Breast epithelium (tissue), 4 donors: ENCODE measurements at regions not wholly inside any gene's neighbourhood (a gene's known extent, or its start where the extent isn't known, plus 50 kb on each side); places are given as distances from the start of the nearest gene placed in this dataset.

ENCODE experiments used
- DNase-seq, 2 donors: peaks; one replicate each; pipeline ENCODE4 v3.0.0-alpha.2; 2019; ENCODE audit warnings: low spot score in 2 of 2
- H3K27ac ChIP-seq, 2 donors: fragments of 200-600 bp; sonication (generic) in 1 of 2; one replicate each; pipeline ENCODE4 v1.5.1; 2016 to 2019; ENCODE audit warnings: mild to moderate bottlenecking in 1 of 2
- H3K27me3 ChIP-seq, 2 donors: fragments of 200-600 bp; sonication (generic) in 1 of 2; one replicate each; pipeline versions ENCODE4 v1.5.1 to v1.6.0; 2017 to 2019; ENCODE audit warnings: control low read depth in 1 of 2, mild to moderate bottlenecking in 1 of 2
- H3K36me3 ChIP-seq: fragments of 200-600 bp; one replicate; pipeline ENCODE4 v1.5.1; 2019
- H3K4me1 ChIP-seq, 2 donors: fragments of 200-600 bp; sonication (generic); one replicate each; pipeline ENCODE4 v1.5.1; 2016 to 2019; ENCODE audit warnings: control low read depth in 1 of 2
- H3K4me3 ChIP-seq, 3 donors: fragments of 200-600 bp; sonication (generic); 1 replicate in 2 of 3; 2 replicates in 1 of 3; pipeline ENCODE4 v1.5.1; 2016 to 2019; ENCODE audit warnings: mild to moderate bottlenecking in 3 of 3, moderate library complexity in 2 of 3
- H3K9me3 ChIP-seq, 2 donors: fragments of 200-600 bp; sonication (generic) in 1 of 2; one replicate each; pipeline ENCODE4 v1.5.1; 2016 to 2019; ENCODE audit warnings: control low read depth in 1 of 2
- POLR2A ChIP-seq: fragments of 450-650 bp; IDR thresholded peaks from one replicate; pipeline ENCODE4 v1.6.1; 2016; ENCODE audit warnings: antibody characterized with exemption, mild to moderate bottlenecking, moderate library complexity
- POLR2AphosphoS5 ChIP-seq, 3 donors: sonication (generic); formaldehyde crosslinking; IDR thresholded peaks; one replicate each; pipeline ENCODE4 v1.6.1; 2017; ENCODE audit warnings: antibody characterized with exemption in 3 of 3
- intact Hi-C: fragments of 100-400 bp; cut with DNase I; formaldehyde crosslinking; loops from one replicate; pipeline ENCODE4 v1.15.1; 2023; ENCODE audit warnings: low total_unique reads
- TF ChIP-seq, protein P1 (sequence below), 3 donors: fragments of 450-650 bp; IDR thresholded peaks; one replicate each; pipeline ENCODE4 v1.5.1; 2016 to 2017; ENCODE audit warnings: antibody characterized with exemption in 3 of 3, mild to moderate bottlenecking in 3 of 3, moderate library complexity in 3 of 3

DNA sequence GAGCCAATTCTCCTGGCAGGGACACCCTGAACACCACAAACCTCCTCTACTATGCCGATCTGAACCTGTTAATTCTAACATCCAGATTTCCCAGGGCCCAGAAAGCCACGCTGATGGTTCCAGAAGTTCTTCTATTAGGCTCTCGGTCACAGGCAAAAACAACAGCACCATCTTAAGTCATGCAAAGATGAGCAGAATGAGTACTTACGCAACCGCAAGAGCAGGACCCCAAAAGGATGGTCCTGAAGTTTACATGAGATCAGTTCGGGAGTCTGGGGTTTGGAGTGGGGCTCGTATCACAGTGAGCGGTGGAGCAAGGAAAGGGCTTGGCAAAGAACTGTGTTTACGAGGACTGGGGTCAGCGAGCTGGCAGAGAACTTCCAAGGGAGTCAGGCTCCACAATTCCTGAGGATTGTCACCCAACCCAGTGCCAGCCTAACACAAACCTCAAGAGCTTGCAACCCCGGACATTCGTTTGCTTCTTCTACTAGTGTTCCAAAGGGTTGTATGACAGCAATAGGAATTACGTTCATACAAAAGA lies 532.6 kb downstream of the TNS3 start:
- no peak for TF ChIP-seq POLR2AphosphoS5 (IDR thresholded peaks at IDR 0.05)
- TF ChIP-seq POLR2A: no peak
- TF ChIP-seq, protein P1, sequence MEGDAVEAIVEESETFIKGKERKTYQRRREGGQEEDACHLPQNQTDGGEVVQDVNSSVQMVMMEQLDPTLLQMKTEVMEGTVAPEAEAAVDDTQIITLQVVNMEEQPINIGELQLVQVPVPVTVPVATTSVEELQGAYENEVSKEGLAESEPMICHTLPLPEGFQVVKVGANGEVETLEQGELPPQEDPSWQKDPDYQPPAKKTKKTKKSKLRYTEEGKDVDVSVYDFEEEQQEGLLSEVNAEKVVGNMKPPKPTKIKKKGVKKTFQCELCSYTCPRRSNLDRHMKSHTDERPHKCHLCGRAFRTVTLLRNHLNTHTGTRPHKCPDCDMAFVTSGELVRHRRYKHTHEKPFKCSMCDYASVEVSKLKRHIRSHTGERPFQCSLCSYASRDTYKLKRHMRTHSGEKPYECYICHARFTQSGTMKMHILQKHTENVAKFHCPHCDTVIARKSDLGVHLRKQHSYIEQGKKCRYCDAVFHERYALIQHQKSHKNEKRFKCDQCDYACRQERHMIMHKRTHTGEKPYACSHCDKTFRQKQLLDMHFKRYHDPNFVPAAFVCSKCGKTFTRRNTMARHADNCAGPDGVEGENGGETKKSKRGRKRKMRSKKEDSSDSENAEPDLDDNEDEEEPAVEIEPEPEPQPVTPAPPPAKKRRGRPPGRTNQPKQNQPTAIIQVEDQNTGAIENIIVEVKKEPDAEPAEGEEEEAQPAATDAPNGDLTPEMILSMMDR (IDR thresholded peaks at IDR 0.05): no peak
- Histone ChIP-seq H3K4me1 (peaks cover 0 to 20% of the 10 kb centered on the region in 2 donors), H3K36me3 (no peaks in the 10 kb centered on the region), H3K27me3 (no peaks in the 10 kb centered on the region), H3K4me3 (no peak overlapping the region), H3K27ac (no peak overlapping the region), H3K9me3 (no peaks in the 10 kb centered on the region)
- DNase-seq: no peak
- intact Hi-C loops: no loop called here

DNA sequence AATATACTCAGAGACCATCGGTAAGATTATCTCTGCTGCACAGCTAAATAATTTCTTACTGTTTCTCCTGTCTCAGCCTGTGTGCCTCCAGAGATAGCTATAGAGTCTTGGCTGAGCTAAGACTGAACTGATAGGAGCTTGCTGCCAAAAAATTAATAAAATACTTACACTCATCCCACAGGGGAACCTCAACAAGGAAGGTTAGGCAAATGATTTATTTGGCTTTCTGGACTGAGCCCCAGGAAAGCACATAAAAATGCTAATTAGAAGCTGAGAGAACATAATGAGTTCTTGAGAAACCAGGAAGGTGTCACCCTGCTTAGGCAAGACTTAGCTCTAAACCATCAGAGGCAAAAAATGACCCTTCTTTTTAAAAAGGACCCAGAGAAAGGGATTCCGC lies 534.5 kb downstream of the TNS3 start:
- H3K9me3 ChIP-seq: no peaks in the 10 kb centered on the region
- no peaks in the 10 kb centered on the region for H3K36me3 ChIP-seq
- intact Hi-C loops: no loop called here
- no peak overlapping the region for H3K4me3 ChIP-seq
- no peaks in the 10 kb centered on the region for H3K27me3 ChIP-seq
- DNase-seq: no peak
- TF ChIP-seq POLR2AphosphoS5 (IDR thresholded peaks at IDR 0.05) (no peak), POLR2A (no peak)
- TF ChIP-seq, protein P1 (IDR thresholded peaks at IDR 0.05): no peak
- H3K4me1 ChIP-seq: peaks cover 0 to 20% of the 10 kb centered on the region in 2 donors
- H3K27ac ChIP-seq: no peak overlapping the region

DNA sequence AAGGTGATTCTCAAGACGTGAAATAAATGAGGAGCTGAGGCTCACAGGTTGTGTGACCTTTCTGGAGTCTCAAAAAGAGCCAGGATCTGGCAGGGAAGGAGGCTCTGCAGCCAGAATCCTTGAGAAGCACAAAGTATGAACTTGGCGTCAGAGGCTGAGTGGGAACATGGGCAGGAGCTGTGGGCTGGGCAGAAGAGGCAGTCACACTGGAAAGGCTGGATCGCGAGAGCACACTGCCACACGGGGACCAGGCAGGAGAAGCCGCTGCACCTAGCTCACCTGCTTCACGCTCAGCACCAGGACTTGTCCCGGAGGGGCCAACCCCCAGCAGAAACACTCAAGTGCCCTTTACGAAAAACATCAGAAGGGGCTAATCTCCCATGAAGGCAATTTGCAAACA lies 535.0 kb downstream of the TNS3 start:
- peak in 1 of 2 donors; percentile 27 for DNase-seq
- H3K4me3 ChIP-seq: no peak overlapping the region
- TF ChIP-seq POLR2A: no peak
- TF ChIP-seq POLR2AphosphoS5 (IDR thresholded peaks at IDR 0.05): no peak
- TF ChIP-seq, protein P1 (IDR thresholded peaks at IDR 0.05): no peak
- H3K4me1 ChIP-seq: peaks cover 0 to 20% of the 10 kb centered on the region in 2 donors
- H3K36me3 ChIP-seq: no peaks in the 10 kb centered on the region
- no peaks in the 10 kb centered on the region for H3K27me3 ChIP-seq
- no peaks in the 10 kb centered on the region for H3K9me3 ChIP-seq
- intact Hi-C loops: no loop called here
- H3K27ac ChIP-seq: no peak overlapping the region

DNA sequence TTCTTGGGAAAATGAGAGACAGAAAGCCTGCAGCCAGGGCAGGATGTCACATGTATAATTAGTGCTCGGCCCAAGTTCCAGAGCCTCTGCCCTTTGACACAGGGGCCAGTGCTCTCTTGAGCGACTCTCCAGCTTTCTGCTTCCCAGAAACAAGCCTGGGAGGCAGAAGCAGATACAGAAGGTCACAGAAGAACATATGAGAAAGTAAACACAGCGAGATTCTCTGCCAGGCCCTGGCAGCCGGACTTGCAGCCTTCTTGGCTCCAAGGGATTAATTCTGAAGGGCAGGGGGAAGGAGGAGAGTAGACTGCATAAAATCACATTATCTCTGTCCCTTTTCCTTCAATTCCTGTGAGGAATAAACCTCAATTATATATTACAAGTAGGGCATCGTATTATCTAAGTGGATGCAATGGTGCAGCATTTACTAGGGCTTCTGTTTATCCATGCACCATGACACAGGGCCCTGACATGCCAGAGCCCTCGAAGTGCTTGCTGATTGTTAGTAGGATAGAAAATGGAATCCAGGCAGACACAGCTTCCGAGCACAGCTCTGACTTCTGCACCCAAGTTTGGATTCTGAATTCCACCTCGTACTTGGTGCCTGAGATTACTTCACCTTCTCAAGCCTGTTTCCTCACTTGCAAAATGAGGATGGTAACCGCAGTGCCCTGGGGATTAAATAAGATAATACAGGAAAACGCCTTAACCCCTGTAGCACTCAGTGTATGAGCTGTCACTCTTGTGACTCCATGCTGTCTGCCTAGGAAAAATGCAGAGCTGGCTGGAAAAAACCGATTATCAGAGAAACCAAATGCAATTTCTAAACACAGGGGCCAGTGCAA lies 536.5 kb downstream of the TNS3 start:
- no peaks in the 10 kb centered on the region for H3K27me3 ChIP-seq
- intact Hi-C loops: no loop called here
- H3K36me3 ChIP-seq: no peaks in the 10 kb centered on the region
- H3K9me3 ChIP-seq: no peaks in the 10 kb centered on the region
- no peak for DNase-seq
- TF ChIP-seq, protein P1 (IDR thresholded peaks at IDR 0.05): no peak
- TF ChIP-seq POLR2AphosphoS5 (IDR thresholded peaks at IDR 0.05) (peak in 1 of 3 donors; percentile 45), POLR2A (no peak)
- H3K27ac ChIP-seq: peak overlapping the region in 1 of 2 donors; percentile 43
- H3K4me3 ChIP-seq: no peak overlapping the region
- peaks cover 0 to 24% of the 10 kb centered on the region in 2 donors for H3K4me1 ChIP-seq

DNA sequence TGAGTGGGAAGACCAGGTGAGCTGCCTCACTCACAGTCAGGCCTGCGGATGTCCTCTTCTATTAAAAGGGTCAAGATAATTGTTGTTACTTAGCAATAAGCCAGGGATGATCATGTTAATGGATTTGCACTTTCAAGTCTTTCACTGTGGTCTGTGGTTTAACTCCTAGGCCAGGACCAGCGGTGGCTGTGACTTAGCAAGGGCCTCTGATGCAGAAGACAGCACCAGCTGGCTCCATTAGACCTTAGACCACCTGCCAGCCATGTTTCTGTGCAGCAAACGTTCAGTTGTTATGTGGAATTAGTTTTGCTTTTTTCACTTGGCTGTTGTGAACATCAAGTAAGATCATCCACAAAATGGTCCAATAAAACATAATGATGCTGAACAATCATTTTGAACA lies 537.3 kb downstream of the TNS3 start:
- Histone ChIP-seq H3K4me1 (peaks cover 0 to 28% of the 10 kb centered on the region in 2 donors), H3K9me3 (no peaks in the 10 kb centered on the region), H3K36me3 (no peaks in the 10 kb centered on the region), H3K27me3 (no peaks in the 10 kb centered on the region), H3K27ac (no peak overlapping the region), H3K4me3 (no peak overlapping the region)
- no peak for DNase-seq
- intact Hi-C loops: no loop called here
- TF ChIP-seq, protein P1 (IDR thresholded peaks at IDR 0.05): no peak
- no peak for TF ChIP-seq POLR2A
- TF ChIP-seq POLR2AphosphoS5 (IDR thresholded peaks at IDR 0.05): no peak
